PC-9 (cell line): ENCODE measurements at regions not wholly inside any gene's neighbourhood (a gene's known extent, or its start where the extent isn't known, plus 50 kb on each side); places are given as distances from the start of the nearest gene placed in this dataset.

ENCODE experiments used
- BruUV-seq: library from RNA; stranded (reverse); fragments of 400-500 nt; replicated peaks from 2 replicates; lab custom pipeline; 2021; lab: Mats Ljungman, UMichigan
- CTCF ChIA-PET: fragments of 300-600 bp; sonication (Branson Sonifier 250); formaldehyde crosslinking; loops from one replicate; lab custom pipeline; 2022; ENCODE audit warnings: antibody characterized with exemption; lab: Charles Lee
- POLR2A ChIA-PET: fragments of 300-600 bp; sonication (Branson Sonifier 250); formaldehyde crosslinking; loops from one replicate; lab custom pipeline; 2022; ENCODE audit warnings: antibody characterized with exemption; ENCODE audit not compliant: unreplicated experiment; lab: Charles Lee
- DNase-seq, 2 experiments: peaks; one replicate each; pipeline versions ENCODE4 v3.0.0 to v3.0.0-alpha.2; 2015 to 2022; ENCODE audit warnings: mixed read lengths in 1 of 2
- H2AFZ ChIP-seq: fragments of 200-600 bp; sonication (generic); 2 replicates; pipeline ENCODE4 v1.8.1; 2017; ENCODE audit warnings: antibody characterized with exemption
- H3F3A ChIP-seq: fragments of 200-600 bp; sonication (generic); 2 replicates; pipeline ENCODE4 v1.8.1; 2017; ENCODE audit warnings: antibody characterized with exemption, mild to moderate bottlenecking, low read depth; ENCODE audit not compliant: insufficient read depth
- H3K27ac ChIP-seq: fragments of 200-600 bp; sonication (generic); 2 replicates; pipeline ENCODE4 v1.6.1; 2016; ENCODE audit warnings: mixed run types
- H3K27me3 ChIP-seq: fragments of 200-600 bp; sonication (generic); 2 replicates; pipeline ENCODE4 v1.6.1; 2016; ENCODE audit warnings: low read depth, mixed run types; ENCODE audit not compliant: insufficient read depth
- H3K36me3 ChIP-seq: fragments of 200-600 bp; sonication (generic); 2 replicates; pipeline ENCODE4 v1.6.1; 2016; ENCODE audit warnings: low read depth, mixed run types
- H3K4me1 ChIP-seq: fragments of 200-600 bp; sonication (generic); replicated peaks from 2 replicates; pipeline ENCODE4 v1.6.1; 2016; ENCODE audit warnings: mixed run types; ENCODE audit not compliant: insufficient read depth
- H3K4me2 ChIP-seq: fragments of 200-600 bp; sonication (generic); 2 replicates; pipeline ENCODE4 v1.6.1; 2017; ENCODE audit warnings: mixed run types
- H3K4me3 ChIP-seq: fragments of 200-600 bp; sonication (generic); 2 replicates; pipeline ENCODE4 v1.6.1; 2016; ENCODE audit warnings: mixed run types
- H3K79me2 ChIP-seq: fragments of 200-600 bp; sonication (generic); 2 replicates; pipeline ENCODE4 v1.6.1; 2017; ENCODE audit warnings: low read depth, mixed run types
- H3K9me2 ChIP-seq: fragments of 200-600 bp; sonication (generic); 2 replicates; pipeline ENCODE4 v1.8.1; 2017; ENCODE audit warnings: mild to moderate bottlenecking; ENCODE audit not compliant: insufficient read depth
- H3K9me3 ChIP-seq: fragments of 200-600 bp; sonication (generic); 2 replicates; pipeline ENCODE4 v1.8.1; 2016; ENCODE audit warnings: low read depth; ENCODE audit not compliant: insufficient read depth
- H4K20me1 ChIP-seq: fragments of 200-600 bp; sonication (generic); 2 replicates; pipeline ENCODE4 v1.8.1; 2017; ENCODE audit not compliant: insufficient read depth
- CTCF ChIP-seq: fragments of 200-600 bp; sonication (generic); conservative IDR thresholded peaks from 2 replicates; pipeline ENCODE4 v1.6.1; 2017; ENCODE audit warnings: mixed run types, antibody characterized with exemption, mild to moderate bottlenecking, moderate library complexity
- EZH2 ChIP-seq: fragments of 200-600 bp; sonication (generic); IDR thresholded peaks from 2 replicates; pipeline ENCODE4 v1.8.0; 2017; ENCODE audit warnings: antibody characterized with exemption, low read depth
- intact Hi-C: fragments of 100-400 bp; cut with micrococcal nuclease; formaldehyde crosslinking; loops from one replicate; pipeline ENCODE4 v1.10.0; 2022; ENCODE audit not compliant: unreplicated experiment

GRCh38 chr1:113283914-113284313 lies 106.4 kb upstream of the MAGI3 start:
- no peak overlapping the region for H2AFZ ChIP-seq
- H3K27me3 ChIP-seq: no peaks in the 10 kb centered on the region
- CTCF ChIA-PET: no interaction called here
- no peaks in the 10 kb centered on the region for H4K20me1 ChIP-seq
- POLR2A ChIA-PET: no interaction called here
- no peaks in the 10 kb centered on the region; the same call in 1 of the 2 replicates for H3K9me2 ChIP-seq
- H3K4me2 ChIP-seq: no peak overlapping the region
- no peak for TF ChIP-seq EZH2
- no TSS peak for BruUV-seq
- DNase-seq: no peak
- H3K79me2 ChIP-seq: no peaks in the 10 kb centered on the region
- H3F3A ChIP-seq: no peaks in the 10 kb centered on the region
- H3K9me3 ChIP-seq: no peaks in the 10 kb centered on the region
- H3K36me3 ChIP-seq: no peaks in the 10 kb centered on the region
- H3K4me1 ChIP-seq: 0 out of 2 replicates have a peak, but pooled peaks cover 7% of the 10 kb centered on the region
- intact Hi-C loops: no loop called here
- no peak overlapping the region for H3K27ac ChIP-seq
- H3K4me3 ChIP-seq: no peak overlapping the region

- H3K27me3 ChIP-seq: no peaks in the 10 kb centered on the region
- ChIA-PET CTCF (no interaction called here), POLR2A (no interaction called here)
Measured at GRCh38 chr1:113286156-113286555, 104.2 kb upstream of the MAGI3 start.

GRCh38 chr1:113291777-113292602 lies 98.3 kb upstream of the MAGI3 start:
- no peaks in the 10 kb centered on the region for H3K79me2 ChIP-seq
- H3K36me3 ChIP-seq: no peaks in the 10 kb centered on the region
- no peak overlapping the region for H3K4me3 ChIP-seq
- no peak for DNase-seq
- H3K4me2 ChIP-seq: no peak overlapping the region
- TF ChIP-seq CTCF: no peak
- no peak for TF ChIP-seq EZH2
- H3K27me3 ChIP-seq: no peaks in the 10 kb centered on the region
- no peak overlapping the region for H2AFZ ChIP-seq
- BruUV-seq: no TSS peak
- no peaks in the 10 kb centered on the region for H3K9me3 ChIP-seq
- H4K20me1 ChIP-seq: no peaks in the 10 kb centered on the region
- no peak overlapping the region for H3K27ac ChIP-seq
- no peaks in the 10 kb centered on the region for H3F3A ChIP-seq
- intact Hi-C loops: no loop called here
- no peaks in the 10 kb centered on the region for H3K4me1 ChIP-seq
- ChIA-PET CTCF (no interaction called here), POLR2A (no interaction called here)
- H3K9me2 ChIP-seq: no peaks in the 10 kb centered on the region

More at GRCh38 chr1:113286156-113286555, 104.2 kb upstream of the MAGI3 start:
- no TSS peak for BruUV-seq
- H3K4me1 ChIP-seq: no peaks in the 10 kb centered on the region
- H3F3A ChIP-seq: no peaks in the 10 kb centered on the region
- H3K79me2 ChIP-seq: no peaks in the 10 kb centered on the region
- H4K20me1 ChIP-seq: no peaks in the 10 kb centered on the region
- no peaks in the 10 kb centered on the region for H3K9me2 ChIP-seq
- no peak overlapping the region for H3K4me3 ChIP-seq
- H3K9me3 ChIP-seq: no peaks in the 10 kb centered on the region
- no peak for DNase-seq
- intact Hi-C loops: no loop called here
- no peak overlapping the region for H3K4me2 ChIP-seq
- H3K36me3 ChIP-seq: no peaks in the 10 kb centered on the region
- TF ChIP-seq EZH2: no peak
- TF ChIP-seq CTCF: no peak
- no peak overlapping the region for H2AFZ ChIP-seq
- no peak overlapping the region for H3K27ac ChIP-seq
